ENCODE measurements at regions not wholly inside any gene's neighbourhood (a gene's known extent, or its start where the extent isn't known, plus 50 kb on each side); places are given as distances from the start of the nearest gene placed in this dataset.

GRCh38 chr5:17000291-17000939, 64.3 kb upstream of the MYO10 start:
- DNase-seq (ENCODE audit: low read depth) = no peak
- H3K4me3 ChIP-seq (ENCODE audit: low read depth, low read length) = no peak overlapping the region
- TF ChIP-seq POLR2A (IDR thresholded peaks at IDR 0.05; ENCODE audit: extremely low read depth, insufficient read length) (no peak), MYC (IDR thresholded peaks at IDR 0.05; ENCODE audit: low read depth, low read length) (no peak), MAX (IDR thresholded peaks at IDR 0.05; ENCODE audit: low read depth, low read length) (no peak), CTCF (IDR thresholded peaks at IDR 0.05; ENCODE audit: low read depth, low read length) (no peak)

- no peak for DNase-seq (ENCODE audit: low read depth)
- TF ChIP-seq POLR2A (IDR thresholded peaks at IDR 0.05; ENCODE audit: extremely low read depth, insufficient read length) (no peak), CTCF (IDR thresholded peaks at IDR 0.05; ENCODE audit: low read depth, low read length) (no peak), MYC (IDR thresholded peaks at IDR 0.05; ENCODE audit: low read depth, low read length) (no peak), MAX (IDR thresholded peaks at IDR 0.05; ENCODE audit: low read depth, low read length) (no peak)
- no peak overlapping the region for H3K4me3 ChIP-seq (ENCODE audit: low read depth, low read length)
Measured at GRCh38 chr5:17001428-17001827, 65.3 kb upstream of the MYO10 start.

- no peak overlapping the region for H3K4me3 ChIP-seq (ENCODE audit: low read depth, low read length)
- no peak for TF ChIP-seq MAX (IDR thresholded peaks at IDR 0.05; ENCODE audit: low read depth, low read length)
- no peak for TF ChIP-seq MYC (IDR thresholded peaks at IDR 0.05; ENCODE audit: low read depth, low read length)
- no peak for TF ChIP-seq POLR2A (IDR thresholded peaks at IDR 0.05; ENCODE audit: extremely low read depth, insufficient read length)
- no peak for TF ChIP-seq CTCF (IDR thresholded peaks at IDR 0.05; ENCODE audit: low read depth, low read length)
- DNase-seq (ENCODE audit: low read depth) = no peak
Measured at GRCh38 chr5:17004441-17005106, 68.5 kb upstream of the MYO10 start.

GRCh38 chr5:17005107-17005828, 69.2 kb upstream of the MYO10 start:
- TF ChIP-seq POLR2A (IDR thresholded peaks at IDR 0.05; ENCODE audit: extremely low read depth, insufficient read length) = no peak
- TF ChIP-seq CTCF (IDR thresholded peaks at IDR 0.05; ENCODE audit: low read depth, low read length) = no peak
- TF ChIP-seq MYC (IDR thresholded peaks at IDR 0.05; ENCODE audit: low read depth, low read length) = no peak
- no peak for TF ChIP-seq MAX (IDR thresholded peaks at IDR 0.05; ENCODE audit: low read depth, low read length)
- no peak overlapping the region for H3K4me3 ChIP-seq (ENCODE audit: low read depth, low read length)
- DNase-seq (ENCODE audit: low read depth) = no peak

- TF ChIP-seq MAX (IDR thresholded peaks at IDR 0.05; ENCODE audit: low read depth, low read length) (no peak), POLR2A (IDR thresholded peaks at IDR 0.05; ENCODE audit: extremely low read depth, insufficient read length) (no peak), MYC (IDR thresholded peaks at IDR 0.05; ENCODE audit: low read depth, low read length) (no peak), CTCF (IDR thresholded peaks at IDR 0.05; ENCODE audit: low read depth, low read length) (no peak)
- no peak for DNase-seq (ENCODE audit: low read depth)
- H3K4me3 ChIP-seq (ENCODE audit: low read depth, low read length) = no peak overlapping the region
Measured at GRCh38 chr5:17012289-17012688, 76.2 kb upstream of the MYO10 start.

Measured in NB4 (cell line).